GM13977 (cell line): ENCODE measurements at regions not wholly inside any gene's neighbourhood (a gene's known extent, or its start where the extent isn't known, plus 50 kb on each side); places are given as distances from the start of the nearest gene placed in this dataset.

ENCODE experiments used
- DNase-seq: peaks from one replicate; pipeline ENCODE4 v3.0.0; 2012; ENCODE audit warnings: low spot score
- CTCF ChIP-seq: IDR thresholded peaks from 2 replicates; pipeline ENCODE4 v1.5.1; 2012; ENCODE audit warnings: mild to moderate bottlenecking, control low read depth; ENCODE audit not compliant: insufficient read depth; ENCODE audit errors: extremely low read depth, missing control alignments
- in situ Hi-C: fragments of 300-500 bp; cut with MboI; formaldehyde crosslinking; loops from one replicate; pipeline ENCODE4 v1.12.0; 2022; ENCODE audit warnings: low sequenced_read_pairs, low pct_unique_long_range_greater_than_20kb, mixed read lengths, inconsistent platforms; ENCODE audit not compliant: unreplicated experiment

GRCh38 chr20:11516448-11516847 is 401.2 kb upstream of the BTBD3 start:
- no peak for TF ChIP-seq CTCF
- in situ Hi-C loops = no loop called here

GRCh38 chr20:11520596-11520995 is 397.1 kb upstream of the BTBD3 start:
- no peak for TF ChIP-seq CTCF
- in situ Hi-C loops = no loop called here
- DNase-seq = no peak

More at GRCh38 chr20:11516448-11516847, 401.2 kb upstream of the BTBD3 start:
- no peak for DNase-seq

GRCh38 chr20:11521476-11522365 is 396.0 kb upstream of the BTBD3 start:
- no peak for DNase-seq
- no peak for TF ChIP-seq CTCF
- in situ Hi-C loops = no loop called here

- in situ Hi-C loops = no loop called here
- DNase-seq = no peak
- no peak for TF ChIP-seq CTCF
Measured at GRCh38 chr20:11522366-11522741, 395.3 kb upstream of the BTBD3 start.

GRCh38 chr20:11529047-11529446 is 388.6 kb upstream of the BTBD3 start:
- no peak for TF ChIP-seq CTCF
- DNase-seq = no peak
- in situ Hi-C loops = no loop called here

- in situ Hi-C loops = no loop called here
- no peak for TF ChIP-seq CTCF
- DNase-seq = no peak
Measured at GRCh38 chr20:11537032-11537431, 380.7 kb upstream of the BTBD3 start.

GRCh38 chr20:11539450-11539849 is 378.2 kb upstream of the BTBD3 start:
- no peak for DNase-seq
- in situ Hi-C loops = no loop called here
- no peak for TF ChIP-seq CTCF
